GM21367 (cell line): ENCODE measurements at regions not wholly inside any gene's neighbourhood (a gene's known extent, or its start where the extent isn't known, plus 50 kb on each side); places are given as distances from the start of the nearest gene placed in this dataset.
"Not testable (repeated sequence)": the region's sequence is repeated elsewhere in the genome, so short reads cannot be mapped to it uniquely, and the experiment has no call there.

Experiments used
- ATAC-seq: cut with Tn5 transposase; IDR thresholded peaks from one replicate; pipeline ENCODE4 v1.9.1; 2021; ENCODE audit not compliant: unreplicated experiment

DNA sequence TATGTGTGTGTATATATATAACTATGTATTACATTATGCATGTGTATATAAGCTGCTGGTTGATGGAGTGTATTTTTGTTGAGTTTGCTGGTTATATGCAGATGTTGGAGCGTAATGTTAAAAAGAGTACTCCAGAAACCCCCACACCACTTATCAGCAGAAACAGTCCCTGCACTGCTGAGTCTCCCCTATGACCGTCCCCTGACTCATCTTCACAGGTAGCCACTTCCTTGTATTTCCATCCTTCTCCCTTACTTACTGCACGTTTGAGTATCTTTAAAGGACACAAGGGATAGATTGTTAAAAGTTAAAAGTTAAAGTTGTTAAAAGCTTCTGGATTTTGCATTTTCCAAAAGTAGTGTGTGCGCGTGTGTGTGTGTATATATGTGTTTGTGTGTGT lies 853.9 kb upstream of the EEF2KMT start:
- ATAC-seq, result no peak

DNA sequence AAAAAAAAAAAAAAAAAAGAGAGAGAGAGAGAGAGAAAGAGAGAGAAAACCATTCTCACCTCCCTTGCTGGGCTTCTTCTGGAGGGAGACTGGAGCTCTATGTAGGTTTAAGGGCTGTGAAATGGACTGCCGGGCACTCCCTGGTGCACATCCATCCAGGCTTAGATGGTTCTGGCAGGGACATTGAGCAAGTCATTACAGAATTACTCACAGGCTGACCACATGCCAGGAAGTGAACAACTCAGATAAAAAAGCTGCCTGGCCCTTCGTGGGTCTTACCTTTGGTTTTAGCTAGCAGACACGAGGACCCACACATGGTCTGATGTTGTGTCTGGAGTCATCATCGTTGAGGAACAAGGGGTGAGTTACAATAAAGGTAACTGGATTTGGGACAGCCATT lies 847.4 kb upstream of the EEF2KMT start:
- ATAC-seq, result no peak

DNA sequence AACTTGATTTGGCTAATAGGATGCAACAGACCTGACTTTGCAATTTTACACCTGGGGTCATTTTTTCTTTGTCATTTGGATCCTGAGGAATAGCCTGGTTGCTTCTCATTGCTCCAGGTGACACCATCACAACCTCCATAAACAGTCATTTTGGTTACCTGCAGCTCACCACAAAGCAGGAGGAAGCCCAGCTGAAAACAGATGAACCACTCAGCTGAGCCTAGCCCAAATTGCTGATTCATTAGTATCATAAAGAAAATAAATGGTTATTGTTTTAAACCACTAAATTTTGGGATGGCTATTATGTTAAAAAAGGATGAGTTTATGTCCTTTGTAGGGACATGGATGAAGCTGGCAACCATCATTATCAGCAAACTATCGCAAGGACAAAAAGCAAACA lies 841.0 kb upstream of the EEF2KMT start:
- no peak for ATAC-seq

DNA sequence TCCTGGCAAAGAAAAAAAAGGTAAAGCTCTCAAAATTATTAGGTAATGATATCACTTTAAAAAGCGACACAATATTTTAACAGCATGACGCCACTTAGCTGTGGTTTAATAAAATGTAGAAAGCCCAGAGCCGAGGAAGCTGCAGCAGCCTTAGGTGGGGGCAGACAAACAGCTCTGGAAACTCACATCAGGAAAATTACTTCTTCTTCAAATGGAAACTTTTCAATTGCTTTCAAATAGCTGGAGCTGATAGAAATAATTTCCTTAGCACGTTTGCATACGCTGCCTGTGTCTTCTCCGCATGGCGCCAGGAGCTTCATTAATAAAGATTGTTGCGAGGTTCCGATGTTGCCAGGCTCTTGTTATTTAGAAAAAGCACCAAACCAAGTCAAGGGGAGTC lies 835.3 kb upstream of the EEF2KMT start:
- no peak for ATAC-seq

DNA sequence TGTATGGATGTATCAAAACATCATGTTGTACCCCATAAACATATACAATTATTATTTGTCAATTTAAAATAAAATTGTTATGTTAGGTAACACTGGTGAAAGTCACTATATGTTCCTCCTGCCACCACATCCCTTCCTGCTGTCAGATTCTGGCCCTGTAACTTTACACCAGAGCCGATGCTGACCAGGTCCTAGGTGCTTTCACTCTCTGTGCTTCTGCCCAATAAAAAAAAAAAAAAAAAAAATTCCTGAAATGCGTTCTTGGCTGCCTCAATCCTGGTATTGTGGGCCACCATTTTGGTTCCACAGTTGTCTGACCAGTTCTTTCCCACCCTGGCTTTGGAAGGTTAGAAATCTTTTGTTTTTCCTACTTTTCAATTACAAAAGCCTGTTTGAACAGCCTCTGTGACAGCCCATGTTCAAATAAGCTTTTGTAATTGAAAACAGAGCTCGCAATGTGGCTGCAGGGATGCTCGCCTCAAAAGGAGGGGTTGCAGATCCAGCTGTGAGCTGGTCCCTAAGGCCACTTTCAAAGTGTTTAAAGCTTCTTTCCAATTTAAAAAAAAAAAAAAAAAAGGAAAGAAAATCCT lies 831.0 kb upstream of the EEF2KMT start:
- no peak for ATAC-seq

DNA sequence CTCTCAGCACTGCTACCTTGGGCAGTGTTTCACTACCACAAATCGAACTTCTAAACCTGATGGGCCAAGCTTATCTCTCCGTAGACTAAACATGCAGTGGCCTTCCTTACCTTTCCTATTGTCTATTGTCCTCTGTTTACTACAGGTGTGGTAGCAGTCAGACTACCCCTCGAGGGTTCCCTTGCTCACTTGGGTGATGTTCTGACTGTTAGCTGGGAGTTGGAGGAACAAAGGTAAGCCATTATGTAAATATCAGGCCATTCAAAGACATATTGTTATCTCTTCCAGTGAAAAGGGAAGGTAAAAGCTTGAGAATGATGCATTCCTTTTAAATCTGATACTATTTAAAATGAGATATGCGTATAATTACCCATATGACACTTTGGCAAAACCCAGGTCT lies 828.3 kb upstream of the EEF2KMT start:
- no peak for ATAC-seq

DNA sequence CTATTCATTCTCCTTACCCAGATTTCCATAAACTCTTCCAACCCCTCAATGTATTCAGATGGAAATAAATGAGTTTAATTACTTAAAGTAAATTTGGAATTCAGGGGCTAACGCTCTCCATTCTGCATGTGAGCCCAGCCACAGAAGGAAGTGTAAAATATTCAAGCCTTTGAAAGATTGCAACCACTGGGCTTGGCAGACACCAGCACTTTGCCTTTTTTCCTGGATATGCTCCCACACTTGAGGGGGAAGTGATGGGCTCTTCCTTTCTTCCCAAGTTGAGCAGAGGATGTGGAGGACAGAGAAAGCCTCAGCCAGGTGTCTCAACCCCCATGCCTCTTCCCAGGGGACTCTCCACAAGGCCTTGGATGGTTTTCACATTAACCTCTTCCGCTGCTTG lies 825.1 kb upstream of the EEF2KMT start:
- ATAC-seq, result no peak

DNA sequence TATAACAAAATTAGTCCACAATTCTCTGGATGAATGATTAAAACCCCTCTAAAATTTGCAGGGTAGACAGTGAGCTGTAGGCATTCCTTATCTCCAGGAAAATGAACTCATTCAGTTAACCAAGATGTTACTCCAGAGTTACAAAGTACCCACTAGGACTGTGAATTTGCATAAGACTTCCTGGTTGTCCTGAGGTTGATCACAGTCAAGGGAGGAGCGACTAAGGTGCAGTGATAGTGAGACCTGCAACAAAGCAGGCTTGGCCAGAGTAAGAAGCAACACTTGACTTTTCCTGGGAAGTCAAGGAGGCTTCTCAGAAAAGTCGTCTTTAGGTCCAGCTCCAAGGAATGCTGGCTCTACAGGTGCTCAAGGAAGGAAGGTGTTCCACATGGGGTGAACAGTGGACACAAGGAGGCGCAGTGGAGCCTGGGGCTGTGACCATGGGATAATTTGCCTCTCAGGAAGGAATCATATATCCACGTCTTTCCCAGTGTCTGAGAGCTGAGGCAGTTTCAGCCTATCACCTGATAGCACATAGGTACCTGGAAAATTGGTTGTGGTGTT lies 821.1 kb upstream of the EEF2KMT start:
- no peak for ATAC-seq

DNA sequence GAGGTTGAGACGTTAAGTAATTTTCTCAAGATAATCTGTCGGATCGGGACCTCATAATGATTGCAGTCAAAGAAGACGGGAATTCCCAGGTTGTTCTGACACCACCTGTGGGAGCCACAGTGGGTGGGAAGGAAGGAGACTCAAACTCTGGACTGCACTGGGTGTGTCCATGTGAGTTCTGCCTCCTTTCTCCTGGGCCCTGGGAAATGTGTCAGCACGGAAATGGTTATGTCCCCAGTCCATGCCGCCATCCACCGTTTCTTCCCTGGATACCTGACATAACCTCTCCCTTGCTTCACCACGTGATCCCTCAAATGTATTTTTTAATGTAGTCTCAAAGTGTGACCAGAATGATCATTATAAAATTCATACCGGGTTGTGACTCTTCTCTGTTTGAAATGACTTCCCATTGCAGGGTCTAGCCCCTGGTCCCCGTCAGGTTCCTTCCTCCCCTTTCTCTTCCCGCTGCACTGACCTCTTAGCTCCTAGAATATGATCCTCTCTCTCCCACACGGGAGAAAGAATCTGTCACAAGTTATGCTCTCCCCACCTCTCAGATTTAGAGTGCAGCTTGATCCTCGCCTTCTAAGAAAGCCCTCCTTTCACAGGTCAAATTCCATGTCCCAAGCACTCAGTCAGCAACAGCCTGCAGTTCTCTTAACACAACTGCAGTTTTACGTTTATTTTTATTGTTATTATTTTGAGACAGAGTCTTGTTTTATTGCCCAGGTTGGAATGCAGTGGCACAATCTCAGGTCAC lies 820.0 kb upstream of the EEF2KMT start:
- no peak for ATAC-seq

DNA sequence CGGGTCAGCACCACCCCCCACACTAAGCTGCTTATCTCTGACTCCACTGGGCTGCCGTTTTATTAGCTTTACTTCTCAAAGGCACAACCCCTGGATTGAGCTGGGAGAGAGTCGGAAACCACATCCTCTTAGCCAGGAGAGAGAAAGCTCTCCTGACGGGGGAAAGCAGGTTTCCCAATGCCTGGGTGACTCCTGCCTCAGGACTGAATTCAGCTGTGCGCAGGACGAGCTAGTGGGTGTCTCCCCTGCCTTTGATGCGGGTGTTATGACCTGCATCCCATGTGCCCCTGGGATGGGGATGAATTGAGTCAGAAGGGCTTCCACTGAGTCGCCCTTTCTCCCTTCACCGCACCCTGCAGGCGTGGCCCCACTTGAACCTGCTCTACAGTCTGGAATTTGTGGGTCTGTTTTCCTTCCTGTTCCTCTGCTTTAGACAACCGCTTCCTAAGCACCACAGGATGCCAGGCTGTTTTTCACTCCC lies 819.2 kb upstream of the EEF2KMT start:
- no peak for ATAC-seq

DNA sequence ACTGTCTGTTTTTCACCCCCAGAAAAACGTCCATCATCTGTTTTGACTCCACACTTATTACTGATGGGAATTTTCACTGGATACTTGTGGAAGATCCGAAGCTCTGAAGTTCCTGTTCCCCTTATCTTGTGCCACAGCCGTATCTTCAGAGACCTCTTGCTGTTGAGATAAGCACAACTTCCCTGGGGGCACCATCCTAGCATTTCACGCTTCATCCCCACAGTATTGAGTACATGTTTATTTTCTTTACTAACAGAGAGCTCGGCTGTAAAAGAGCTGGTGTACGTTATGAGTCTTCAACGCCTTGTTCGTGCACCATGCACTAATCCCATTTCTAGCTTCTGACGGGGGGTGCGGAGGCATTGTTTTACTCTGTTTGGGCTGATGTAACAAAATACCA lies 813.6 kb upstream of the EEF2KMT start:
- ATAC-seq, result no peak

DNA sequence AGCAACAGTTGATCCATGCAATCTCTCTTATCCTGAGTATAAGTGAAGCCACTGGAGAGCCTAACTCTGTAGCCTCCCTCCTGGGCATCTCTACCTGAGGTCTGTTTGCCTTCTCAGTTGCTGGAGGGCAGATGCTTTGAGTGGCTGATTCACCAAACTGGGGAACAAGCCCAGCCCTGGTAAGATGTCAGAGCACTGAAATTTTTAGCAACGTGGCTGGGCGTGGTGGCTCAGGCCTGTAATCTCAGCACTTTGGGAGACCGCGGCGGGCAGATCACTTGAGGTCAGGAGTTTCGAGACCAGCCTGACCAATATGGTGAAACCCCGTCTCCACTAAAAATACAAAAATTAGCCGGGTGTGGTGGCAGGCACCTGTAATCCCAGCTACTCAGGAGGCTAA lies 812.0 kb upstream of the EEF2KMT start:
- not testable (repeated sequence) for ATAC-seq

DNA sequence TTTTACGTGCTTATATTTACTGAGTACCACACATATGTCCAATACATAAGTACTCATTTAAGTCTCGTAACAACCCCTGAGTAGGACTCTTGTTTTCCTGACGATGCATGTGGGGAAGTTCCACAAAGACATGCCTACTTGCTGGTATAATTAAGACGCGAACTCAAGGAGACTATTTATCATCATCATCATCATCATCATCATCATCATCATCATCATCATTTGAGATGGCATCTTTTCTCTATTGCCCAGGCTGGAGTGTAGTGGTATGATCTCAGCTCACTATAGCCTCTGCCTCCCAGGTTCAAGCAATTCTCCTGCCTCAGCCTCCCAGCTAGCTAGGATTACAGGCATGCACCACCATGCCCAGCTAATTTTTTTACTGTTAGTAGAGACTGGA lies 809.9 kb upstream of the EEF2KMT start:
- ATAC-seq, result no peak

DNA sequence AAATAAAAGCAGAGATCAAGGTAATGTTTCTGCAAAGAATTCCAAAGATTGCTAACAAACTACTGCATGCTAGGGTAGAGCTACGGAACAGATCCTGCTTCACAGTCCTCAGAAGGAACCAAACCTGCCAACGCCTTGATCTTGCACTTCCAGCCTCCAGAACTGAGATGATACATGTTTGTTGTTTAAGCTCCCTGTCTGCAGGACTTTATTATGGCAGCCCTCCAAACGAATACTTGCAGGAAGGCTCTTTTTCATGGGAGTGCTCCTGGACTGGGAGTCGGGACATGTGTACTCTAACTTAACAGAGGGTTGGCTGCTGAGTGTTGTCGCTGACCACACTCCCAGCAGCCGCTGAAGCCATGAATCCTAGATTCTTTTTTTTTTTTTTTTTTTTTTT lies 808.8 kb upstream of the EEF2KMT start:
- ATAC-seq, result no peak

DNA sequence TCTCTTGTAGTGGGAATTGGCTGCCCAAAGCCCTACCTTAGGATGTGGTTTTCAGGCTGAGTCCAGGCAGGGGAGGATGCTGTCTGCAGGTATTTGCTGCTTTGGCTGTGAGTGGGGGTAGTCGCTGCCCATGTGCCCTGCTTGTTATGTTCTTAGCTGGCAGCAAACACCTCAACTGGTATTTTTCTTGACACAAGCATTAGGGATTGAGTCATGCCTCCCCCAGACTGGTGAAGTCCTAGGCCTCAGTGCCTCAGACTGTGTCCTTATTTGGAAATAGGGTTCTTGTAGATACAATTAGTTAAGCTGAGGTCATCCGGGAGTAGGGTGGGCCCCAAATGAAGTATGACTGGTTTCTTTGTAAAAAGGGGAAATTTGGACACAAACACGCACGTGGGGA lies 808.3 kb upstream of the EEF2KMT start:
- ATAC-seq, result no peak

DNA sequence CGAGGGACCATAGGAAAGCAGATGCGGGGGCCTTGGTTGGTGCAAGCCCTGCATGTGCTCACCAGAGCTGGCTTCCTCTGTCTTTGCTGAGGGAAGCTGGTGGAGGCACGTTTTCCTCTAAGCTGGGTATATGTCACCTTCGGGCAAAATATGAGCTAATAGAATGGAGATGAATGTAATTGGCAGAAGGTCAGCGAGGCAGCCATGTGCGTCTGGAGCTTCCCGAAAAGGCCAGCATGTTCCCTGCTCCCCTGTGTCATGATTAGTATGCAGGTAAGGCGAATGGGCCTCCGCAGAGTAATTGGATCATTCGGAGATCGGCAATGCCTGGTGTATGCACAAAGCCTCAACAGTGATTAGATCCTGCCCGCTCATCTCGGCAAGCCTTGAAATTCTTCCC lies 806.2 kb upstream of the EEF2KMT start:
- no peak for ATAC-seq

DNA sequence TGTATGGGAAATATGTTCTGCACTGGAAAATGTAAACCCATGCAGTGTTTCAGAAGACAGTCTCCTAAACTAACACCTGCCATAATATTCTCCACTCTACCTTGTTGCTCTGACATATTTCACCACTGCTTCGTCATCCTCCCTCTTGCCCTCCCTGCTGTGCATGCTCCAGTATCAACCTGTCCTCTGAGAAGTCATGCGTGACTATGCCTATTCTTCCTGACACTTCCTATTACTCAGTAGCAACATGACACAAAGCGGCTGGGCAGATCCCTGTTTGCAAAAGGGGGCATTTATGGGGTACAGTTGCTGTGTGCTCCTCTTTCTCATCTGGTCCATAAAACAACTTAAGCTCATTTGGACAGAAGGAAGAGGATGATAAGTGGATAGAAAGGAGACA lies 805.6 kb upstream of the EEF2KMT start:
- ATAC-seq, result no peak

DNA sequence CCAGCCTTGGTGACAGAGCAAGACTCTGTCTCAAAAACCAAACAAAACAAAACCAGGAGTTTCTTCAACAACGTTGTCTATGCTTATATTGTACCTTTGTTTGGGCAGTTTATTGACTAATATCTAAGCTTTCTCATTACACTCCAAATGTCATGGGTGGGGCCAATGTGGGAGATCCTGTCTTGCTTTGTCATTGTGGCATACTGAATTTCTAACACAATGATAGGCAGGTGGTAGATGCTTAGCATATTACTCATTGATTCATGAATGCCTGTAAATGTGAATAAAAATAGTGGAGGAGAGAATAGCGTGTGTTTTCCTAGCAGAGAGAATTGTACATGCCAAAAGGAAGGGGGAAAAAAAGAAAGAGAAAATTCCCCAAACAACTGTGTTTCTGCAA lies 802.5 kb upstream of the EEF2KMT start:
- ATAC-seq, result no peak

DNA sequence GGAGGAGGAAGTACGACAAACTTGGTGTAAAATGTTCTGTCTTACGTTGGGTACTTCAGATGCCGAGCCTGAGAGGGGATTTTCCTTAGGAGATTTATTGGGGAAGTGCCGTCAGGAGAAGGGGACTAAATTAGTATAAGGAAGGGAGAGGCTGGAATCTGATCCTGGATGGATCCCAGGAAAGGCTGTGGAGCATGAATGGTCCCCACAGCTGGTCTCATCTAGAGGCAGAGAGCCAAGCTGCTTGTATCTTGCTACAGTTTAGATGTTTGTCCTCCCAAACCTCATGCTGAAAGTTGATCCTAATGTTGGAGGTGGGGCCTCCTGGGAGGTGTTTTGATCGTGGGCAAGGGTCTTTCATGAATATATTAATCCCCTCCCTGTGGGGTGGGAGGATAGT lies 798.4 kb upstream of the EEF2KMT start:
- no peak for ATAC-seq

DNA sequence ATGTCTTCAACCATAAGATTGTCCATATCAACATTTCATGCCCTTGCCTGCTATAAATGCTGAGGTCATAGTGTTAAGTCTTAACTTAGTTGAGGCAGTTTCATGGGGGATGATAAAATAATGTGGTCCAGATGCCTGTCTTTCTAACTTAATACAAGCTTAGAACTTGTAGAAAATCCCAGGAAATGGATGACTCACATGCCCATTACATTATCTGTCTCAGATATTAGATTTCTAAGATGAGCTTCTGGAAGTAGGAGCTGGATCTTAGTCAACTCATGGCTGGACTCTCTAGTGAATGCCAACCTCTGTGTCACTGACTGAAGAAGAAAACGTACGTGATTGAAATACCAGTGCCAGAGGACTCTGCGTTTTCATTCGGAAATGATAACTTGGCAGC lies 797.5 kb upstream of the EEF2KMT start:
- no peak for ATAC-seq

DNA sequence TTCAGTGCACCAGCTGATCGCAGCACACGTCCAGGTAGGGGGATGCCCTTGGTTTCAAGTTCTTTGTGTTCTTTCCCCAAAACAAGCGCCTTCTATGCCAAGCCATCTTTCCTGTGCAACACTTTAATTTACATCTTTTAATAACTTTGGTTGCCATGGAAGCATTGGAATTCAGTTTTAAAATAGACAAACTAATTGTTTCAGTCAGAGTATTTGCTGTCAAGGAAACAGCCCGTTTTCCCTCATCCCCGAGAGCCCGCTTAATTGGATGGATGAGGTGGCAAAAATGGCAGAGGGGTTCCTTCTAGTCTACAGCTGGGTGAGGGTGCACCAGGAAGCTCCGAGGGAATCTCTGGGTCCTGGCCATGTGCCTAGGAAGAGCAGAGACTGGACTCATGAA lies 793.7 kb upstream of the EEF2KMT start:
- no peak for ATAC-seq

DNA sequence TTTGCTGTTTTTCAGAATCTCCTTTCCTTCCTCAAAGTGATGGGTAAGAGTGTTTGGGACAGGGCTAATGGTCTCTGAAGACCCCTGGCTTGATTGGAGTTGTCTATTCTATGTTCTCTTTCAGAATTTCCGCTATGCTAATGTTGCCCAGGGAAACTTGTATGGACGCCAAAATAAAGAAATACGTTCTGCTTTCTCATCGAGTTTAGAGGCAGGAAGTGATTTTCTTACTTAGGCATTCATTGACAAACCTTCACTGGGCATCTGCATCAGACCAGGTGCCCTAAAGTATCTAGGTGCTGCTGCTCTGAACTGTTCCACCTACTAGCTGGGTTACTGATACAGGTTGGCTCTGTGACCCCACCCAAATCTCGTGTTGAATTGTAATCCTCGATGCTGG lies 787.9 kb upstream of the EEF2KMT start:
- no peak for ATAC-seq

DNA sequence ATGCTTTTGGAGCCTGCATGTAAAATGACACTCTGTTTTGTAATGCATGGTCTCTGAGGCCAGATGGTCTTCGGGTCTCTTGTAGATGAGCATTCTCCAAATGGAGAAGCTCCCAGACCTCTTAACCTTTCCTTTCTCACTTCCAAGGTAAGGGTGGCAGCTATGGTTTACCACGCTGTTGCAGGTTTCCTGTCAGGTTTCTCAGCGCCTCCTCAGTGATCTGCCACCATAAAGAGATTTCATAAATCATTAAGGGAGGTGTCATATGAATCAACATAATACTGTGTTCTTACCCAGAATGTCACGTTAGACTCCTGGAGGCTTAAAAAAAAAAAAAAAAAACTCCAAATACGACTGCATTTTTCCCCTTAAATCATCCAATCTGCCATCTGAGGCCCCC lies 787.4 kb upstream of the EEF2KMT start:
- ATAC-seq, result no peak
